ENCODE measurements at regions not wholly inside any gene's neighbourhood (a gene's known extent, or its start where the extent isn't known, plus 50 kb on each side); places are given as distances from the start of the nearest gene placed in this dataset.

DNA sequence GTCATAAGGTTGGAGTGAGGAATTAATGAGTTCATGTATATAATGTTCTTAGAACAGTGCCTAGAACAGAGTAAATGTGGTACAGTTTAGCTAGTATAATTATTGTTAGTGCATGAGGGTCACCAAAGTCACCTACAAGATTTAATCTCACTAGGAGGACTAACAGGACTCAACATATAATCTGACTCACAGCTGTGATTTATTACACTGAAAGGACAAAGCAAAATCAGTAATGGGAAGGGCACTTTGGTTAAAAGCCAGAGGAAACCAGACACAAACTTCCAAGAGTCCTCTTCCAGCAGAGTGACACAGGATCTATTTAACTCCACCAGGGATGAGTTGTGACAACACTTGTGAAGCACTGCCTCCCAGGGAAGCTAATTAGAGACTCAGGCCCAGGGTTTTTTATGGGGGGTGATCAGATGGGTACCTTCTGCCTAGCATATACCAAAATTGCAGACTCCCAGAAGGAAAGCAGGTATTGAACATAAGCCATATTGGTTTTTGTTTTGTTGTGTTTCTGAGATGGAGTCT is 341.2 kb upstream of the DACH1 start:
- DNase-seq = no peak

DNA sequence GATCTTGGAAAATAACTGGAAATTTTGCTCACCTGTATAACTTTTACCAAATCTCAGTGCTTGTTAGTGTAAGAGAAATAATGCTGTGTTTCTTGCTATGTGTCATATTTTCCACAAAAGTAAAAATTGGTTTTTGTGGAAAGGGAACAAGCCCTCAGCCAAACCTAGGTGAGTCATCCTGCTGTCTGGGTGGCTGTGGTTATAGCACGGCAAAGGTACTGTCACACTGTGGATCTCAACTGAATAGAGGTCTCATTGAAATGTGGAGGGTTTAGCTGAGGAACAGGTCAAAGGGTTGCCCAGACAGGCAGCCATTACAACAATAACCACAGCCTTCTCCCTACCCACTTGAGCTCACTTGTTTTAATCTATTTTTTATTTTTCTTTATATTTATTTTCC is 338.8 kb upstream of the DACH1 start:
- no peak for DNase-seq

DNA sequence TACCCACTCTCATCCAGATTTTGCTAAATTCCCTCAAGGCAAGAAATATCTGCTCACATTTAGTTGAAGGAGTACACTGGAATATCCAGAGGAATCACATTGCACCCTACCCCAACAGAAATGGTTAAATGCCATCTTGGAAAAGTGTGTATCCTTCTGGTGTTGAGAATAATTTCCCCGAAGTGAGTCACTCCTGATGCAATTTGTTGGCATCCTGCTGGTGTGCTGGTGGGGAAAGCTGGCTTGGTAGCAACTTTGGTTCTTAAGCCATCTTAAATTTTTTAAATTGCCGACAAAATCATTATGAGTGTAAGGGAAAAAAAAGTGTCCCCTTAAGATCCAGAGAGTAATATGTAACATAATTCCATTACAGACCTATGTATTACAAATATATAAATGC is 337.3 kb upstream of the DACH1 start:
- no peak for DNase-seq

- no peak for DNase-seq
These were observed 334.7 kb upstream of the DACH1 start for GRCh38 chr13:72201726-72202125.

- no peak for DNase-seq
These were observed 332.6 kb upstream of the DACH1 start for GRCh38 chr13:72199640-72200039.

GRCh38 chr13:72198967-72199560 is 332.1 kb upstream of the DACH1 start:
- DNase-seq = no peak

- DNase-seq = no peak
These were observed 331.0 kb upstream of the DACH1 start for GRCh38 chr13:72198042-72198441.

GRCh38 chr13:72195044-72195704 is 328.2 kb upstream of the DACH1 start:
- DNase-seq = no peak

DNA sequence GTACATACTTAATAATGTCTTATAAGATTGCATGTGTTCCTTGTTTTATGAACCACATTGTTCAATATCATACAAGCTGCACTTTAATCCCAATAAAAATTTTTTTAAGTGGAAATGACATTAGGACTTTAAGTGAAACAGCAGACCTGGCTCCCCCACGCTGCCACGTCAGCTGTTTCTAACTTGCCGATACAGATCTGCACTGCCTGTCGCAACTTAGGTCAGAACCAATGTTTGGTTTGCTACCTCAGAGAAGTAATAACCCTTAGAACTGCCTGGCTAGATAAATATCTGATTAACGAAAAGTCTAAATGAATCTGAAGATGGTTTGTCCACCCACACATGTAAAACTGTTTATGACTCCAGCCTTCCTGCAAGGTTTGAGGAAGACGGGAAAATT is 327.5 kb upstream of the DACH1 start:
- DNase-seq = no peak

DNA sequence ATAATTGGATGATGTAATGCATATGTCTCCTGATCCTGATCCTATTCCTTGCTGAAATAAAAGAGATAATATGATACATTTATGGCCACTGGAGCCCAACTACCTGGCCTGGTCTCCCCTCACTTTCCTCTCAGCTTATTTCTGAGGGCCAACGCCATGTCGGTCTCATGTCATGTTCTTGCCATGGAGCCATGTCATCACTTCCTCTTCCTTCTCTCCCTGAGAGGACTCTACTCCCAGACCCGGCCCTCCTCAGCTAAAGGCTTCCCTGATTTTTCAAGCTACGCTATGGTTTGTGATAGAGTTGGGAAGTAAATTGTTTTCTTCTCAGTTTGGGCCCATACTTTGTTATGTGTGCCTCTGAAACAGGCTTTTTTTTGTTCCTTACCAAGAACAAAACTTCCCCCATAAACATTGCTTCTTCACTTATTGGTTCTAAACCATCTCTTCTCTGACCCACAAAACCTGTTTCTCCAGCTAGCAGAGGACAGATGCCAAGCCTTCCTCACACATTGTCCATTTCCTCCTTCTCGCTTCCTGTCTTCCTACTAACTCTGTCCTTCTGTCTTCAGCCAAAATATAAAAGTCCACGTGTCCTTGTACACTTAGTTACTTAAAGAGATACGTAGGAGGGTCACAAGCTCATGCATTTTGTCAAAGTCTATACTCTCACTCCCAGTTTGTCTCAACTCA is 319.9 kb upstream of the DACH1 start:
- DNase-seq = no peak

DNA sequence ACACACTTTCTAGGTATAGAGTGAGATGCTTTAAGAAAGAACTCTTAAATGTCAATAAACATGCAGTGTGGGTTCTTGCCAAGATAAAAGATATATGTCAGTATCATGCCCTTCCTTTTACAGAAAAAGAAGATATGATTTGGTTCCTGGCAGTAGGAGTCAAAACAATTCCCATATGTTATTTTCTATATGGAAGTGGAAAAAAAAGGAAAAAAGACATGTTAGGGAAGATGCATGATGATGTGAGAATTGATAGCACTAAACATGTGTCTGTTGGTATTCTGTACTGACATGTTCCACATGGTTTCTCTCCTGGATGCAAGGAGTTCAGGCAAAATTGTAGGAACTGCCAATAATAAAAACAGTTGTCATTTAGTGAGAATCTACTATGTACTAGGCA is 318.8 kb upstream of the DACH1 start:
- DNase-seq = no peak

- DNase-seq = no peak
These were observed 314.7 kb upstream of the DACH1 start for GRCh38 chr13:72181661-72182060.

- no peak for DNase-seq
These were observed 313.4 kb upstream of the DACH1 start for GRCh38 chr13:72180253-72180952.

GRCh38 chr13:72174549-72174948 is 307.5 kb upstream of the DACH1 start:
- DNase-seq = no peak

DNA sequence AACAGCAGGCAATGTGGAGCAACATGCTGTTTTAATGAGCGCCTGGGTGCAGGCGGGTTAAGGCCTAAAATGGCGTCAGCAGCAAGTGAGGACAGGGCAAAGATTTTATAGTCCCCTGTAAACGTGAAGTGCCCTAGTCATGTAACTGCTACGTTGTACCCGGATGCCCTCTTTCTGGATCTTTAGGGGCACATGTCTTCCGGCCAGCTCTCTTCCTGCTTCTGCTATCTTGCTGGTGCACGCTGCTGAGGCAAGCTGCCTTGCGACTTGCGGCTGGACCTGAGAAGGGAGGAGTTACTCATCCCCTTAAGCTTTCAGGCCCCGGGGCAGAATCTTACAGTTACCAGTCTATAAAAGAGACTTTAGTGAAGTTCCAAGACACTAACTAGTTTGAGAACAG is 303.6 kb upstream of the DACH1 start:
- no peak for DNase-seq

DNA sequence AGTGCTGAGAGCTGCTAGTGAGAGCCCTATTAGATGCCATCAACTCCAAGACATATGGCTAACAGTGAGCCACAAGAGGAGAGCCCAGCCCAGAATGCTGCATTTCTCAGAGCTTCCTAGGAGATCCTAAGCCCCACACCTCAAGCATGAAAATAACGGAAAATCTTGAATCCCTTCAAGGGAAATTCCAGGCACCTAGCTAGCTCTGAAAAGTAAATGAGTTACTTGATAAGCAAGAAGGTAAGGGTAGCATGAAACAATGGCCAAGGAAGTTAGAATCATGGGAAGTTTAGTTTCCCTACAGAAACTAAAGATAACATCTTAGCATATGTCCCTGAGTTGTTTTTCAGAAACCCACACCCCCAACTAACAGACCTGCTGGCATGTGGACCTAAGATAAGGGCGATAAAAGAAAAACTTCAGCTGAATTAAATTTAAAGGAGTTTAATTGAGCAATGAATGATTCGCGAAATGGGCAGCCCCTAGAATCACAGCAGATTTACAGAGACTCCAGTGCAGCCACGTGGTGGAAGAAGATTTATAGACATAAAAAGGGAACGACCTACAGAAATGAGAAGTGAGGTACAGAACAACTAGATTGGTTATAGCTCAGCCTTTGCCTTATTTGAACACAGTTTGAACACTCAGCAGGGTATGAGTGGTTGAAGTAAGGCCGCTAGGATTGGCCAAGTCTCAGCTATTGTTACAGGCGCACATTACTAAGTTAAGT is 301.3 kb upstream of the DACH1 start:
- no peak for DNase-seq

DNA sequence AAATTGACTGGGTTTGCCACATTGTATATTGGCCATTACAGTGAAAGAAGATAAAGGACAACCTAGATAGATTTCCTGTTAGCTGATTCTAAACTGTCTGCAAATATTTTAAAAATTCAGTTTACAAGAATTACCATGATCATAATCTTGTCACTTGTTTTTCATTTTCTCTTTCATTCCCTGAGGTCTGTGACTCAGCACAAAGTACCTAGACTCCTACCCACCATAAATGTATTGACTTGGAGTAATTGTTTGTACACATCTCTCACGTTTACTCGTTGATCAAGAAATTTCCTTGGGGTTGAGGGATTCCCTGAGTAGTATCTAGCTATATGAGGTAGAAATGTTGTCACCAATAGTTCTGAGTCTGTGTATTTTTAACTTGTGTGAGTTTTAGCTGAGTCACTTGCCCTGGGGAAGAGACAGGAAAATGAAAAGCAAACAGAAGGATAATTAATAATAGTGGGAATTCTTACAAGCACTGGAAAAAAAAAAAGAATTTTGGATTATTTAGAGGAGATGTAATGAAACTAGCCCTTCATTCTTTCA is 299.2 kb upstream of the DACH1 start:
- no peak for DNase-seq

- no peak for DNase-seq
These were observed 298.3 kb upstream of the DACH1 start for GRCh38 chr13:72165276-72165675.

DNA sequence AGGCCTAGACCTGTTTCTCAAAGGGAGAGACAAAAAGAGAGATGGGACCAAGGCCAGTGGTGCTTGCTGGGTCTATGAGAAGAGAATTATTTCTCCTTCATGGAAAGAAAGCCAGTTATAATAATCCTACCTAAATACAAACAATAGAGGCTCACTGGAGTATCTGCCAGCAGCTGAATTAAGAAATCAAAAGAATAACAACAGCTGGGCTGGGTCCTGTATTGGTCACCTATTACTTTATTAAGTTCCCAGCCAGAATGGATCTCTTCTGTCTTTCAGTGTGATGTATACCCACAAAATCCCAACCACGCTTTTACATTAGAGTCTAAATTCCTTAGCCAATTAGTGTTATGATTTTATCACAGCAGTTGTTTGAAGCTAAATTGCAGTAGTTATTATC is 297.8 kb upstream of the DACH1 start:
- no peak for DNase-seq

DNA sequence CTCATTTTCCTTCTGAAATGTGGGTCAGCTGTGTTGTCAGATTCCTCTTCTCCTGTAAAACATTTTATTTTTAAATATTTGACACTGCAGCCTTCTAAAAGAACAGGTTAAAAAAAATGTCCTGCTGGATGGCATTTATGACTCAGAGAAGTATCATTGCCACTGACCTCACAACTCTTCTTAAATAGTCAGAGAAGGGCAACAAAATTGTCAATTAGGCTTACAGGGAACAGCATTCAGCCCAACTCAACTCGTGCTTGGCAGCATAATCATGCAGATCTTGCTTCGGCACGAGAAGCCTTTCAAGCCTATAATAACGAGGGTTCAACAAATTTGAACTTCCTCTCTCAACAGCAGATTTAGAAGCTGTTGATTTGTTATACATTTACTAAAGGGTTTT is 296.7 kb upstream of the DACH1 start:
- no peak for DNase-seq

DNA sequence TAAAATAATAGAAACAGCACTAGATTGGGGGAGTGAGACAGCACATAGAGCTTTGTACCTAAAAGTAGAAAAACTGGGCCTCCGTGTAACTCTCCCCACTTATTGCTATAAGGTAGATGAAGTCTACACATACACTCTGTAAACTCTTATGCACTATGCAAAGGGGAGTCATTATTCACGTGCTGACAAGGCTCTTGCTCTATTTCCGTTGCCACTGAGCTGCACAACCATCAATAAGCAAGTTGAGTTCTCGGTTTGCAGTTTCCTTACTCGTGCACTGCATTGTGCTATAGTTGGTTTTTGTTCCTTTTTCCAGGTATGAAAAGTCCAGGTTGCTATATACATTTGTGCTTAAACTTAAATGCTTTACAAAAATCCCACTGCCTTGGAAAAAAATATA is 294.0 kb upstream of the DACH1 start:
- no peak for DNase-seq

DNA sequence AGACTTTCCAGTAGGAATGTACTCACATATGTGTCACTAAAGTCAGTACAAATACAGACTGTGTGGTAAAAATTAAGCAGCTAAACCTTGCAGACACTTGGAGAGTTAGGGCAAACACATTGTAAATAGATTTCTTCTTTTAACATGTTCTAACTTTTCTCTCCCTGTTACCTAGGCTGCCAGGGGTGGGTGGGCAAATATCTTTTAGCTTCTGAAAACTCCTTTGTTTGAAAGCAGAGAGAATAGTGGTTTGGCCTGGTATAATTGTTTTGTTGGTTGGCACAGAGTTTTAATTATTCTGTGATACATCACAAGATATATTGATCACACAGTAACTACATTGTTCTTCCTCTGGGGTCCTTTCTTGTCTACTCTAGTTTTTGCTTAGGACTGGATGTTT is 289.8 kb upstream of the DACH1 start:
- no peak for DNase-seq

GRCh38 chr13:72153272-72153671 is 286.3 kb upstream of the DACH1 start:
- DNase-seq = no peak
